SK-N-SH (cell line): ENCODE measurements at regions not wholly inside any gene's neighbourhood (a gene's known extent, or its start where the extent isn't known, plus 50 kb on each side); places are given as distances from the start of the nearest gene placed in this dataset.

Experiments
- CTCF ChIA-PET: fragments of 300-600, 350-600 bp; formaldehyde crosslinking; extraction: SDS; loops from one replicate; lab custom pipeline; 2021; lab: Yijun Ruan, JAX
- POLR2A ChIA-PET: fragments of 350-600 bp; sonication (Branson Sonifier 250); formaldehyde crosslinking; extraction: SDS; loops from one replicate; lab custom pipeline; 2020; ENCODE audit warnings: antibody characterized with exemption, inconsistent platforms; lab: Yijun Ruan, JAX
- DNase-seq: peaks from one replicate; pipeline ENCODE4 v3.0.0; 2012
- H2AFZ ChIP-seq: fragments of 200-600 bp; sonication (generic); 2 replicates; pipeline ENCODE4 v1.8.1; 2016; ENCODE audit warnings: antibody characterized with exemption, mild to moderate bottlenecking, low read depth
- H3F3A ChIP-seq: fragments of 200-600 bp; sonication (generic); replicated peaks from 2 replicates; pipeline ENCODE3; 2016; ENCODE audit warnings: antibody characterized with exemption, mild to moderate bottlenecking; ENCODE audit not compliant: insufficient read depth
- H3K27ac ChIP-seq, 2 experiments: fragments of 200-500 bp in 1 of 2; fragments of 200-600 bp in 1 of 2; sonication (Bioruptor generic) in 1 of 2; sonication (generic), shearing (Covaris generic) in 1 of 2; 2 replicates each; pipeline versions ENCODE4 v1.5.1 to v1.6.1; 2014 to 2016; ENCODE audit warnings: low read depth in 2 of 2, inconsistent platforms in 1 of 2, low read length in 1 of 2, mild to moderate bottlenecking in 1 of 2, mixed read lengths in 1 of 2
- H3K27me3 ChIP-seq: fragments of 200-600 bp; sonication (generic), shearing (Covaris generic); 2 replicates; pipeline ENCODE4 v1.6.1; 2016; ENCODE audit warnings: mixed run types; ENCODE audit not compliant: insufficient read depth
- H3K36me3 ChIP-seq, 2 experiments: fragments of 200-500 bp in 1 of 2; fragments of 200-600 bp in 1 of 2; sonication (Bioruptor generic) in 1 of 2; sonication (generic) in 1 of 2; replicated peaks in 1 of 2; 2 replicates each; pipeline versions ENCODE3 to v1.5.1; 2014 to 2016; ENCODE audit warnings: low read length in 1 of 2, mild to moderate bottlenecking in 1 of 2; ENCODE audit not compliant: insufficient read depth in 2 of 2, control insufficient read depth in 1 of 2
- H3K4me1 ChIP-seq, 2 experiments: fragments of 200-500 bp in 1 of 2; fragments of 200-600 bp in 1 of 2; sonication (Bioruptor generic) in 1 of 2; sonication (generic), shearing (Covaris generic) in 1 of 2; 2 replicates each; pipeline versions ENCODE4 v1.5.1 to v1.6.1; 2014 to 2016; ENCODE audit warnings: low read depth in 1 of 2, low read length in 1 of 2, mixed run types in 1 of 2; ENCODE audit not compliant: insufficient read depth in 2 of 2, control insufficient read depth in 1 of 2
- H3K4me2 ChIP-seq: fragments of 200-600 bp; sonication (generic), shearing (Covaris generic); 2 replicates; pipeline ENCODE4 v1.6.1; 2017; ENCODE audit warnings: mixed run types
- H3K4me3 ChIP-seq, 2 experiments: fragments of 200-500 bp in 1 of 2; fragments of 200-600 bp in 1 of 2; sonication (Bioruptor generic) in 1 of 2; sonication (generic), shearing (Covaris generic) in 1 of 2; 2 replicates each; pipeline versions ENCODE4 v1.5.1 to v1.8.1; 2014 to 2016; ENCODE audit warnings: low read depth in 2 of 2, inconsistent platforms in 1 of 2, low read length in 1 of 2, mild to moderate bottlenecking in 1 of 2, mixed read lengths in 1 of 2, moderate library complexity in 1 of 2
- H3K79me2 ChIP-seq: fragments of 200-600 bp; sonication (generic); 2 replicates; pipeline ENCODE4 v1.8.1; 2017; ENCODE audit warnings: mild to moderate bottlenecking; ENCODE audit not compliant: insufficient read depth
- H3K9ac ChIP-seq: fragments of 200-600 bp; sonication (generic); 2 replicates; pipeline ENCODE4 v1.6.1; 2017; ENCODE audit warnings: mixed run types
- H3K9me2 ChIP-seq: fragments of 200-600 bp; sonication (generic); 2 replicates; pipeline ENCODE4 v1.6.1; 2017; ENCODE audit warnings: mixed run types
- H3K9me3 ChIP-seq: fragments of 200-600 bp; sonication (generic); 2 replicates; pipeline ENCODE4 v1.6.1; 2017; ENCODE audit warnings: mixed run types, mild to moderate bottlenecking, moderate library complexity
- H4K20me1 ChIP-seq: fragments of 200-600 bp; sonication (generic); 2 replicates; pipeline ENCODE4 v1.6.1; 2017; ENCODE audit warnings: mild to moderate bottlenecking, mixed run types; ENCODE audit not compliant: insufficient read depth
- ELF1 ChIP-seq: IDR thresholded peaks from 2 replicates; pipeline ENCODE4 v1.4.0; 2012
- EP300 ChIP-seq, 2 experiments: IDR thresholded peaks; 2 replicates each; pipeline versions ENCODE4 v1.4.0 to v1.6.1; 2012; ENCODE audit warnings: borderline replicate concordance in 1 of 2, low read depth in 1 of 2, low read length in 1 of 2
- FOSL2 ChIP-seq: IDR thresholded peaks from 2 replicates; pipeline ENCODE4 v1.4.0; 2012; ENCODE audit warnings: low read depth, mild to moderate bottlenecking, moderate library complexity, borderline replicate concordance
- FOXJ3 ChIP-seq: sonication (generic); formaldehyde crosslinking; IDR thresholded peaks from 2 replicates; pipeline ENCODE4 v1.5.1; 2020; ENCODE audit warnings: mild to moderate bottlenecking, missing genetic modification reagents
- GATA2 ChIP-seq: sonication (generic); formaldehyde crosslinking; IDR thresholded peaks from 2 replicates; pipeline ENCODE4 v1.5.0; 2020; ENCODE audit warnings: mild to moderate bottlenecking, missing genetic modification reagents
- JUND ChIP-seq: IDR thresholded peaks from 2 replicates; pipeline ENCODE4 v1.4.0; 2012
- MEF2A ChIP-seq: IDR thresholded peaks from 2 replicates; pipeline ENCODE4 v1.4.0; 2012; ENCODE audit warnings: low read depth, borderline replicate concordance
- NFIC ChIP-seq: IDR thresholded peaks from 2 replicates; pipeline ENCODE4 v1.4.0; 2012; ENCODE audit warnings: borderline replicate concordance
- NRF1 ChIP-seq: IDR thresholded peaks from 2 replicates; pipeline ENCODE4 v1.6.1; 2012; ENCODE audit warnings: low read depth, mild to moderate bottlenecking, low read length
- RAD21 ChIP-seq: IDR thresholded peaks from 2 replicates; pipeline ENCODE4 v1.6.1; 2012; ENCODE audit warnings: mild to moderate bottlenecking, low read length
- RCOR1 ChIP-seq: fragments of 150-350 bp; IDR thresholded peaks from 2 replicates; pipeline ENCODE4 v1.6.1; 2017; ENCODE audit warnings: antibody characterized with exemption, low read length
- SIN3A ChIP-seq: IDR thresholded peaks from 2 replicates; pipeline ENCODE4 v1.6.1; 2012; ENCODE audit warnings: low read depth, mild to moderate bottlenecking, low read length, moderate library complexity, borderline replicate concordance
- SMC3 ChIP-seq: IDR thresholded peaks from 2 replicates; pipeline ENCODE4 v1.6.1; 2012; ENCODE audit warnings: low read depth, low read length, improper control_type of control experiment
- TAF1 ChIP-seq: IDR thresholded peaks from 2 replicates; pipeline ENCODE4 v1.6.1; 2012; ENCODE audit warnings: low read depth, mild to moderate bottlenecking, low read length, moderate library complexity, borderline replicate concordance
- TEAD4 ChIP-seq: IDR thresholded peaks from 2 replicates; pipeline ENCODE4 v1.4.0; 2012; ENCODE audit warnings: mild to moderate bottlenecking, borderline replicate concordance; ENCODE audit not compliant: insufficient read depth
- USF2 ChIP-seq: fragments of 150-350 bp; IDR thresholded peaks from 2 replicates; pipeline ENCODE4 v1.6.1; 2017; ENCODE audit warnings: antibody characterized with exemption, low read length, low read depth, borderline replicate concordance
- YY1 ChIP-seq: IDR thresholded peaks from 2 replicates; pipeline ENCODE4 v1.4.0; 2012; ENCODE audit warnings: low read depth, mild to moderate bottlenecking
- ZBTB33 ChIP-seq: IDR thresholded peaks from 2 replicates; pipeline ENCODE4 v1.4.0; 2012; ENCODE audit warnings: low read depth, borderline replicate concordance
- WGBS: methylation state at CpG from one replicate; pipeline ENCODE4 v1.1.6; 2017; ENCODE audit warnings: low lambda C conversion rate; 5-methylcytosine and 5-hydroxymethylcytosine counted together
- TF ChIP-seq, protein P1 (sequence below): IDR thresholded peaks from 2 replicates; pipeline ENCODE4 v1.4.0; 2012; ENCODE audit warnings: low read depth, borderline replicate concordance

DNA sequence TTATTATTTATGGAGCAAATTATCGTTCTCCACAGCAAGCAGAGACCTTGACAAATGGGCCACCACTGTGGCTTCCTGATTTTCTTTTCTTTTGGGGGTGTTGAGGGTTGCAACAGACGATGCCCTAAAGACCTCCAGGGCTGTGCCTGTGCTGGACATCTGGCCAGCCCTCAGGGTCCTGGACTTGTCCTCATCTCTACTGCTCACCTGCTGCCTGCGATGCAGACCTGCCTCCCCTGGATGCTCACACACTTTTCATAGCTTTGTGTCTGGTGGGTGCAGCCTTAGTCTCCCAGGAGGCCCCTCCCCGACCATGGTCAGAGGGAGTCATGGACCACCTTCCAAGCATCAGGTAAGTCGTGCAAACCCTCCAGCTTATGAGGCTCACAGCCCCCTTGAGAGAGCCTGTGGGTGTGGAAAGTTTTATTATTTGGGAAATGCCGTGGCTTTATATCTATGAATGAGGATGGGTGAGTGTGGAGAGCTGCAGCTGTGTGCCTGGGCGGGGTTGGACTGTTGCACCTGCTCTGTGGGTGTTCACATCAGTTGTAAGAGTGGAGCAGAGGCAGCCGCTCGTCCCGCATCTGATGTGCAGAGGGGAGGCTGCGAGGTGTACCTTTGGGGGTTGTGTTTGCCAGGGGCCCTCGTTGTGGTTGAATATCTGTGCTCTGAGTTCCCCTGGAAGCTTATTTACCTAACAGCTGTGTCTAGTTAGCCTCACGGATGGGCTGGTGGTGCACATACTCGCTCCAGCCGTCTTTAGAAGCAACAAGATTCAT is 126.3 kb upstream of the IRX4 start:
- CTCF ChIA-PET, result interaction anchor here (1.0 kb wide), 1 partner anchor 245 kb away, joined by 3 read pairs; no protein-coding TSS in a partner anchor
- H3K4me3 ChIP-seq, result no peak overlapping the region
- H2AFZ ChIP-seq, result no peak overlapping the region
- POLR2A ChIA-PET, result no interaction called here
- no peaks in the 10 kb centered on the region for H3K79me2 ChIP-seq
- no peak overlapping the region for H3K4me2 ChIP-seq
- no peaks in the 10 kb centered on the region for H4K20me1 ChIP-seq
- H3K36me3 ChIP-seq, result no peaks in the 10 kb centered on the region
- no peak for TF ChIP-seq ZBTB33
- no peak for TF ChIP-seq FOSL2
- TF ChIP-seq MEF2A, result no peak
- no peak for TF ChIP-seq RAD21
- no peak overlapping the region for H3K9ac ChIP-seq
- H3K4me1 ChIP-seq, result no peaks in the 10 kb centered on the region
- peaks cover 85% of the 10 kb centered on the region for H3K27me3 ChIP-seq
- no peaks in the 10 kb centered on the region for H3F3A ChIP-seq
- WGBS, result 3% methylated on average over 15 of the region's 15 CpGs
- no peaks in the 10 kb centered on the region for H3K9me2 ChIP-seq
- no peak for DNase-seq
- H3K27ac ChIP-seq, result no peak overlapping the region
- no peaks in the 10 kb centered on the region for H3K9me3 ChIP-seq

GRCh38 chr5:2007878-2008501 is 125.3 kb upstream of the IRX4 start:
- TF ChIP-seq EP300 (IDR thresholded peaks at IDR 0.05; ENCODE audit: borderline replicate concordance in 1 of 2, low read depth in 1 of 2, low read length in 1 of 2), result no peak
- no peak for TF ChIP-seq USF2
- TF ChIP-seq TEAD4, result no peak
- no peak for TF ChIP-seq RCOR1
- no peak for TF ChIP-seq JUND
- TF ChIP-seq, protein P1, sequence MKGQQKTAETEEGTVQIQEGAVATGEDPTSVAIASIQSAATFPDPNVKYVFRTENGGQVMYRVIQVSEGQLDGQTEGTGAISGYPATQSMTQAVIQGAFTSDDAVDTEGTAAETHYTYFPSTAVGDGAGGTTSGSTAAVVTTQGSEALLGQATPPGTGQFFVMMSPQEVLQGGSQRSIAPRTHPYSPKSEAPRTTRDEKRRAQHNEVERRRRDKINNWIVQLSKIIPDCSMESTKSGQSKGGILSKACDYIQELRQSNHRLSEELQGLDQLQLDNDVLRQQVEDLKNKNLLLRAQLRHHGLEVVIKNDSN, result no peak
- TF ChIP-seq SMC3, result no peak
- no peak for TF ChIP-seq ZBTB33
- TF ChIP-seq YY1, result no peak
- no peak for TF ChIP-seq NFIC
- TF ChIP-seq TAF1, result no peak
- TF ChIP-seq SIN3A, result no peak
- TF ChIP-seq GATA2, result no peak
- no peak for TF ChIP-seq FOXJ3 (CRISPR knock-in tag)
- no peak for TF ChIP-seq ELF1
- TF ChIP-seq NRF1, result no peak
- H3K4me1 ChIP-seq, result no peaks in the 10 kb centered on the region
- DNase-seq, result no peak
- no peak overlapping the region for H3K27ac ChIP-seq
- no peaks in the 10 kb centered on the region for H3K9me3 ChIP-seq
- H3K27me3 ChIP-seq, result peaks cover 85% of the 10 kb centered on the region
- no peaks in the 10 kb centered on the region for H4K20me1 ChIP-seq
- ChIA-PET CTCF (no interaction called here), POLR2A (no interaction called here)
- no peaks in the 10 kb centered on the region for H3K36me3 ChIP-seq
- H2AFZ ChIP-seq, result no peak overlapping the region
- no peaks in the 10 kb centered on the region for H3F3A ChIP-seq
- H3K79me2 ChIP-seq, result no peaks in the 10 kb centered on the region
- 3% methylated on average over 27 of the region's 35 CpGs for WGBS
- no peak overlapping the region for H3K4me3 ChIP-seq
- H3K9me2 ChIP-seq, result no peaks in the 10 kb centered on the region
- H3K4me2 ChIP-seq, result no peak overlapping the region
- no peak overlapping the region for H3K9ac ChIP-seq
